ENCODE measurements at regions not wholly inside any gene's neighbourhood (a gene's known extent, or its start where the extent isn't known, plus 50 kb on each side); places are given as distances from the start of the nearest gene placed in this dataset.

- CTCF ChIA-PET: no interaction called here
- no TSS peak for BruUV-seq (replicated peaks)
- TF ChIP-seq CTCF (IDR thresholded peaks at IDR 0.05; ENCODE audit: unreplicated experiment): no peak
- Mint-ChIP-seq H3K27me3 (ENCODE audit: unreplicated experiment) (no peaks in the 10 kb centered on the region), H3K27ac (ENCODE audit: unreplicated experiment) (no peak overlapping the region), H3K4me3 (ENCODE audit: low read depth, unreplicated experiment) (no peak overlapping the region), H3K4me1 (ENCODE audit: low read depth, unreplicated experiment) (no peaks in the 10 kb centered on the region), H3K9me3 (ENCODE audit: low read depth, unreplicated experiment) (no peaks in the 10 kb centered on the region), H3K36me3 (ENCODE audit: insufficient read depth, unreplicated experiment) (no peaks in the 10 kb centered on the region)
- no peak for DNase-seq
- intact Hi-C loops (cut with micrococcal nuclease; ENCODE audit: unreplicated experiment): no loop called here
Observed at GRCh38 chrX:155761185-155761584, 120.0 kb upstream of the VAMP7 start.

- Mint-ChIP-seq H3K27me3 (ENCODE audit: unreplicated experiment) (no peaks in the 10 kb centered on the region), H3K9me3 (ENCODE audit: low read depth, unreplicated experiment) (no peaks in the 10 kb centered on the region), H3K4me3 (ENCODE audit: low read depth, unreplicated experiment) (no peak overlapping the region), H3K4me1 (ENCODE audit: low read depth, unreplicated experiment) (no peaks in the 10 kb centered on the region), H3K36me3 (ENCODE audit: insufficient read depth, unreplicated experiment) (no peaks in the 10 kb centered on the region), H3K27ac (ENCODE audit: unreplicated experiment) (no peak overlapping the region)
- BruUV-seq (replicated peaks): no TSS peak
- TF ChIP-seq CTCF (IDR thresholded peaks at IDR 0.05; ENCODE audit: unreplicated experiment): no peak
- DNase-seq: no peak
- intact Hi-C loops (cut with micrococcal nuclease; ENCODE audit: unreplicated experiment): no loop called here
- CTCF ChIA-PET: no interaction called here
Observed at GRCh38 chrX:155757046-155757759, 123.9 kb upstream of the VAMP7 start.

- no TSS peak for BruUV-seq (replicated peaks)
- TF ChIP-seq CTCF (IDR thresholded peaks at IDR 0.05; ENCODE audit: unreplicated experiment): no peak
- Mint-ChIP-seq H3K9me3 (ENCODE audit: low read depth, unreplicated experiment) (no peaks in the 10 kb centered on the region), H3K27ac (ENCODE audit: unreplicated experiment) (no peak overlapping the region), H3K27me3 (ENCODE audit: unreplicated experiment) (no peaks in the 10 kb centered on the region), H3K36me3 (ENCODE audit: insufficient read depth, unreplicated experiment) (no peaks in the 10 kb centered on the region), H3K4me3 (ENCODE audit: low read depth, unreplicated experiment) (no peak overlapping the region), H3K4me1 (ENCODE audit: low read depth, unreplicated experiment) (no peaks in the 10 kb centered on the region)
- CTCF ChIA-PET: no interaction called here
- DNase-seq: no peak
- intact Hi-C loops (cut with micrococcal nuclease; ENCODE audit: unreplicated experiment): no loop called here
Observed at GRCh38 chrX:155755706-155756337, 125.3 kb upstream of the VAMP7 start.

- Mint-ChIP-seq H3K36me3 (ENCODE audit: insufficient read depth, unreplicated experiment) (no peaks in the 10 kb centered on the region), H3K4me3 (ENCODE audit: low read depth, unreplicated experiment) (no peak overlapping the region), H3K27ac (ENCODE audit: unreplicated experiment) (no peak overlapping the region), H3K9me3 (ENCODE audit: low read depth, unreplicated experiment) (peaks cover 4% of the 10 kb centered on the region), H3K27me3 (ENCODE audit: unreplicated experiment) (no peaks in the 10 kb centered on the region), H3K4me1 (ENCODE audit: low read depth, unreplicated experiment) (peaks cover 19% of the 10 kb centered on the region)
- no peak for TF ChIP-seq CTCF (IDR thresholded peaks at IDR 0.05; ENCODE audit: unreplicated experiment)
- intact Hi-C loops (cut with micrococcal nuclease; ENCODE audit: unreplicated experiment): no loop called here
- BruUV-seq (replicated peaks): no TSS peak
- CTCF ChIA-PET: no interaction called here
- DNase-seq: no peak
Observed at GRCh38 chrX:155751131-155751530, 130.0 kb upstream of the VAMP7 start.
